ENCODE measurements at regions not wholly inside any gene's neighbourhood (a gene's known extent, or its start where the extent isn't known, plus 50 kb on each side); places are given as distances from the start of the nearest gene placed in this dataset.
A peak's percentile ranks its signal among the peaks of the same experiment; 100 is the strongest.

DNA sequence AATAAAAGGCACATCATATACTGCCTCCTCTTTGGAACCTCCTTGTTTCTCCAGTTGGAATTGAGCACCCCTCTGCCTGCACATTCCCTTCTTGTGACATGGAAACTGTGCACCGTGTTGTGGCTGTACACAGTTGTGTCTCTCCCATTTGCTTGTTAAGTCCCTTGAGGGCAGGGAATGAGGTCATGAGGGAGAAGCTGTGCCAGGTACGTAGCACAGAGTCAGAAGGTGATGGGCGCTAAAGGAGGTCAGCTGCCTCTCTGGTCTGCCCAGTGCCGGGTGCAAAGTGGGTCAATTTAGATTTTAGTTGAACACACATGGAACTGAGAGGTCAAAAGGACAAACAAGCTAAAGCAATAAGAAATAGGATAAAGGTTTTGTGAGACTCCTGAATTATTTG is 124.4 kb downstream of the FAM43A start:
- Histone ChIP-seq H3K27me3 (ENCODE audit: low read depth, low read length) (peaks cover 3% of the 10 kb centered on the region), H3K36me3 (ENCODE audit: control insufficient read depth in 1 of 2, insufficient read depth in 2 of 2, low read length in 2 of 2) (no peaks in the 10 kb centered on the region)

DNA sequence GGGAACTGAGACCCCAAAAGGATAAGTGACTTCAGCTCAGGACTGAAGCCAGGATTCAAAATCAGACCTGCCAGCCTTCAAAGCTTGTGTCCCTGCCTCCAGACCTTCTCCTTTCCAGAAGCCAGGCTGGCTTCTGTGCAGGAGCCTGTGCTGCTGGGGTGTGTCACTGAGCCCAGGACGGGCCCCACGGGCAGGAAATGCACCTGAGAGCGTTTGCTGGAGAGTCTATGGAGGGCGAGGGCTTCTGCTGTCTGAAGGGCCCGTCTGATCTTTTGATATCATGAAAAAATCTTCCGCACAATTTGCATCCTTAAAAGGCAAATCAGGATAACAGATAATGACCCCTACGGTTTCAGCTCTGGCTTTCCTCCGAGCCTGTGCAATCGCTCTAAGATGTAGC is 125.4 kb downstream of the FAM43A start:
- peaks cover 3% of the 10 kb centered on the region for H3K27me3 ChIP-seq (ENCODE audit: low read depth, low read length)
- no peaks in the 10 kb centered on the region for H3K4me1 ChIP-seq (ENCODE audit: control insufficient read depth in 1 of 2, insufficient read depth in 2 of 2, low read length in 2 of 2)
- no peak overlapping the region for H3K4me3 ChIP-seq (ENCODE audit: low read depth in 1 of 2, low read length in 2 of 2)
- no peaks in the 10 kb centered on the region for H3K36me3 ChIP-seq (ENCODE audit: control insufficient read depth in 1 of 2, insufficient read depth in 2 of 2, low read length in 2 of 2)
- H3K9me3 ChIP-seq (ENCODE audit: control insufficient read depth in 1 of 2, low read length in 2 of 2): no peaks in the 10 kb centered on the region
- no peak overlapping the region for H3K27ac ChIP-seq (ENCODE audit: low read length)

More for the DNA sequence above, 124.4 kb downstream of the FAM43A start:
- no peak overlapping the region for H3K4me3 ChIP-seq (ENCODE audit: low read depth in 1 of 2, low read length in 2 of 2)
- H3K27ac ChIP-seq (ENCODE audit: low read length): no peak overlapping the region
- H3K9me3 ChIP-seq (ENCODE audit: control insufficient read depth in 1 of 2, low read length in 2 of 2): no peaks in the 10 kb centered on the region
- no peaks in the 10 kb centered on the region for H3K4me1 ChIP-seq (ENCODE audit: control insufficient read depth in 1 of 2, insufficient read depth in 2 of 2, low read length in 2 of 2)

DNA sequence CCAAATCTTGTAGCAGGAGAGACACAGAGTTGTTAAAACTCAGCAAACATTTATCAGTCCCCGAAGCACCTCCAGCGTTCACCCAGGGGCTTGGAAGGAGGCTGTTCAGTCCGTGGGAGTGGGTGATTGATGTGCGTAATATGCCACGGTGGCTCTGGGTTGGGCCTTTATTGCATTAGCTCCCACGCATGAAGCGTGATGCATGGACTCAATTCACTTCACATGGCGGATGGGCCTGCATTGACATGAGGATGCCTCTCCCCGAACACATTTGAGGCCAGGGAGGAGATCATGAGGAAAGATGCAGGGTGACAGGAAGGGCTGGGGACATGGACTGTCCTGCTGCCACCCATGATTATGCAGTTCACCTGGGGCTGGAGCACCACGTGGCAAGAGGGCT is 126.5 kb downstream of the FAM43A start:
- no peaks in the 10 kb centered on the region for H3K27me3 ChIP-seq (ENCODE audit: low read depth, low read length)
- no peaks in the 10 kb centered on the region for H3K36me3 ChIP-seq (ENCODE audit: control insufficient read depth in 1 of 2, insufficient read depth in 2 of 2, low read length in 2 of 2)
- no peak overlapping the region for H3K27ac ChIP-seq (ENCODE audit: low read length)
- H3K9me3 ChIP-seq (ENCODE audit: control insufficient read depth in 1 of 2, low read length in 2 of 2): no peaks in the 10 kb centered on the region
- no peak overlapping the region for H3K4me3 ChIP-seq (ENCODE audit: low read depth in 1 of 2, low read length in 2 of 2)
- no peaks in the 10 kb centered on the region for H3K4me1 ChIP-seq (ENCODE audit: control insufficient read depth in 1 of 2, insufficient read depth in 2 of 2, low read length in 2 of 2)

DNA sequence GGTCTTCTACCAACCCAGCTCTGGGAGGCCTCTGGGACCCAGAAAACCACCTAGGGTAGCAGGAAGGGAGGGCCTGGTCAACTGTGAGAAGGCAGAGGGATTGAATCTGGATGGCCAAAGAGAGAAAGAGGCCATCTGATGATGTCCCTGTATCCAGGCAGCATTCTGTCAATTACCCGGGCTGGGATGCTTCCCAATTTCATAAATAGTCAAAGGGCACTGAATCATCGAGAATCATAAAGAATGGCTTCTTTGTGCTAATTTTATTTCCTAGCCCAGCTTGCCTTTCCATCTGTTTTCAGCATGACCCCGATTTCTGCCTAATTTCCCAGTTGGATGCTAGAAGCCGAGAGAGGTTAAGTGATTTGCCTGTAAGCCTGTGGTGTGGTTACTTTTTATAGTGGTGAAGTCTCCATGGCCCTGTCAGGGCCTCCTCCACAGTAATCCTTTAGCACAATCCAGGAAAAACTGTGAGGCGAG is 129.2 kb downstream of the FAM43A start:
- Histone ChIP-seq H3K27me3 (ENCODE audit: low read depth, low read length) (no peaks in the 10 kb centered on the region), H3K36me3 (ENCODE audit: control insufficient read depth in 1 of 2, insufficient read depth in 2 of 2, low read length in 2 of 2) (no peaks in the 10 kb centered on the region), H3K27ac (ENCODE audit: low read length) (peak overlapping the region; percentile 7), H3K4me3 (ENCODE audit: low read depth in 1 of 2, low read length in 2 of 2) (no peak overlapping the region), H3K9me3 (ENCODE audit: control insufficient read depth in 1 of 2, low read length in 2 of 2) (no peaks in the 10 kb centered on the region), H3K4me1 (ENCODE audit: control insufficient read depth in 1 of 2, insufficient read depth in 2 of 2, low read length in 2 of 2) (no peaks in the 10 kb centered on the region)

DNA sequence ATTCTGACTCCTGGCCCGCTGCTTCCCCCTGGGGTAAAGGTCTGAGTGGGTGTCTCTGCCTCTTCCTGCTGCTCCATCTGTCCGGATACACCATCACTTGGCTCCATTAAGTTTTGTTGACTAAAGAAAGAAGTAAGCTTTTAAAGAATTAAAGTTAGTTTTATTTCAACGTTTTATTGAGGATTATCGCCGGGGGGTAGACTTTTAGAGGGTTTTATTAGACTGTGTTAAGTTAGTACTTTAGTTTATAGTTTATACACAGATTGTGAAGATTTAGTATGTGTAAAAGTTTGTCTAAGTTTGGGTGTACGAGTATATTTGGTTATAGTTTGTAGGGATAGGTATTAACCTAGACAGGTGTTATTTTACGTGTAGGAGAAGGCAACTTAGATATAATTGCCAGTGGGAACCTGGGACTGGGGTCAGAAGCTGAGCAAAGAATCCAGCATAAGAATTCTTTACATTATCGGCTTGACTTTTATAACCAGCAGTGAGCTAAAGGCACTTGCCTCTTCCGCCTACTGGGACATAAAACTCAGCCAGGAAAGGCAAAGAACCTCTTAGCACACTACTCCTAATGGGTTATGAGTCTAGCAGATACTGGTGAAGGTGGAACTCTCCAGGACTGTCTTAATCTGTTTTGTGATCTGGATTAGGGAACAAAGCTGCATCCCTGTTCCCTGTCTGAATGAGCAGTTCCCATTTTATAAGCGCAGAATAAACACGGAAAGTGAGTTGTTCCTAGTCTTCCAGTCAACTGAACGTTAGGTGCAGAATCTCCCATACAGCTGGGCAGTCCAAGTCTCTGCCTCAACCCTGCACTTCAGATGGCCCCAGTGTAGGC is 131.3 kb downstream of the FAM43A start:
- Histone ChIP-seq H3K9me3 (ENCODE audit: control insufficient read depth in 1 of 2, low read length in 2 of 2) (no peaks in the 10 kb centered on the region), H3K4me3 (ENCODE audit: low read depth in 1 of 2, low read length in 2 of 2) (no peak overlapping the region), H3K27me3 (ENCODE audit: low read depth, low read length) (no peaks in the 10 kb centered on the region), H3K36me3 (ENCODE audit: control insufficient read depth in 1 of 2, insufficient read depth in 2 of 2, low read length in 2 of 2) (no peaks in the 10 kb centered on the region), H3K27ac (ENCODE audit: low read length) (no peak overlapping the region), H3K4me1 (ENCODE audit: control insufficient read depth in 1 of 2, insufficient read depth in 2 of 2, low read length in 2 of 2) (no peaks in the 10 kb centered on the region)

DNA sequence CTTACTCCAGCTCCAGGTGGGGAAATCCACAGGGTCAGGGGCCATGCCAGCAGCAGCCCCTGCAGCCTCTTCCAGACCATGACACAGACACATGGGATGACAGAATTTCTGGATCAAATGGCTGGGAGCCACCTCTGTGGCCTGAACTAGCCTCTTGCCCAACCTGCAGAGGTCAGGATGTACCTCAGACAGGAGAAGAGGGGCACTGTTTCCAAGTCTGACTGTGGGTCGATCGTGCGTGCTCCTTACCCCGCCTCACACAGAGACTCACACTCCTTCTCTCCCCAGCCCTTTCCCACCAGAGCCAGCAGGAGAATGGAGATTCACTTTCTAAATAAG is 131.9 kb downstream of the FAM43A start:
- H3K27me3 ChIP-seq (ENCODE audit: low read depth, low read length): no peaks in the 10 kb centered on the region

DNA sequence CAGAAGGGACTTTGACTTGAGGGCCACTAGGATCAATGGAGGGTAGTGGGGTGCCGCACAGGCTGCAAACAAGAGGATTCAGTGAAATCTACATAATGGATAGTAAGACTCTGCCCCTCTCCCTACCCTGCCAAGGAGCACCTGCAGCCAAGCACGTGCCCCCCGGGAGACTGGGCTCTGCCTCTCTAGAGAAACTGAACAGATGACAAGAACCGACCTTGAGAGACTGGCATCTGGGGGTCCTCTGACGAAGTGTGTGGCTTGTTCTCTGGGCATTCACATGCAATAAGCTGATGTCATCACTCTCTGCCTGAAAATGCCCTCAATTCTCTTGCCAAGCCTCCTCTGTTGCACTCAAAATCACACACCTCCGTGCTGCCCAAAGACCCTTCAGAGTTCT is 132.3 kb downstream of the FAM43A start:
- H3K36me3 ChIP-seq (ENCODE audit: control insufficient read depth in 1 of 2, insufficient read depth in 2 of 2, low read length in 2 of 2): no peaks in the 10 kb centered on the region
- H3K9me3 ChIP-seq (ENCODE audit: control insufficient read depth in 1 of 2, low read length in 2 of 2): no peaks in the 10 kb centered on the region
- no peaks in the 10 kb centered on the region for H3K4me1 ChIP-seq (ENCODE audit: control insufficient read depth in 1 of 2, insufficient read depth in 2 of 2, low read length in 2 of 2)
- no peaks in the 10 kb centered on the region for H3K27me3 ChIP-seq (ENCODE audit: low read depth, low read length)
- no peak overlapping the region for H3K27ac ChIP-seq (ENCODE audit: low read length)
- H3K4me3 ChIP-seq (ENCODE audit: low read depth in 1 of 2, low read length in 2 of 2): no peak overlapping the region

More for the DNA sequence above, 131.9 kb downstream of the FAM43A start:
- H3K36me3 ChIP-seq (ENCODE audit: control insufficient read depth in 1 of 2, insufficient read depth in 2 of 2, low read length in 2 of 2): no peaks in the 10 kb centered on the region
- H3K4me1 ChIP-seq (ENCODE audit: control insufficient read depth in 1 of 2, insufficient read depth in 2 of 2, low read length in 2 of 2): no peaks in the 10 kb centered on the region
- no peak overlapping the region for H3K4me3 ChIP-seq (ENCODE audit: low read depth in 1 of 2, low read length in 2 of 2)
- no peaks in the 10 kb centered on the region for H3K9me3 ChIP-seq (ENCODE audit: control insufficient read depth in 1 of 2, low read length in 2 of 2)
- H3K27ac ChIP-seq (ENCODE audit: low read length): no peak overlapping the region

DNA sequence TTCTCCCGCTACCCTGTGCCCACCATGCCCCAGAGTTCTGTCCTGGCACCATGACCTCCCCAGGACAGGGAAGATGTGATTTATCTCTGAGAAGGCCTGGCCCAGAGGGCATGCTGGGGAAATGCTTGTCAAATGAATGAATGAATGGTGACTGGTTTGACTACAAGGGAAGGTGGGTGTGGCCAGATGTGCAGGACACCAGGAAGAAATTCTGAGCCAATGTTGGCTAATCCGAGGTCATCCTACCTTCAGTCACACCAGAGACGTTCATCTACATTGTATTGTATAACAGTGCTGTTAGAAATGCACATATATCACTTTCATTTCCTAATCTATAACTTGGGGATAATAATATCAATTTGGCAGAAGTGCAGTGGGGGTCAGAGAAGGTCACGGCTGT is 138.4 kb downstream of the FAM43A start:
- H3K4me1 ChIP-seq (ENCODE audit: control insufficient read depth in 1 of 2, insufficient read depth in 2 of 2, low read length in 2 of 2): no peaks in the 10 kb centered on the region
- no peak overlapping the region for H3K27ac ChIP-seq (ENCODE audit: low read length)
- H3K27me3 ChIP-seq (ENCODE audit: low read depth, low read length): no peaks in the 10 kb centered on the region
- H3K4me3 ChIP-seq (ENCODE audit: low read depth in 1 of 2, low read length in 2 of 2): no peak overlapping the region
- H3K36me3 ChIP-seq (ENCODE audit: control insufficient read depth in 1 of 2, insufficient read depth in 2 of 2, low read length in 2 of 2): no peaks in the 10 kb centered on the region
- no peaks in the 10 kb centered on the region for H3K9me3 ChIP-seq (ENCODE audit: control insufficient read depth in 1 of 2, low read length in 2 of 2)

DNA sequence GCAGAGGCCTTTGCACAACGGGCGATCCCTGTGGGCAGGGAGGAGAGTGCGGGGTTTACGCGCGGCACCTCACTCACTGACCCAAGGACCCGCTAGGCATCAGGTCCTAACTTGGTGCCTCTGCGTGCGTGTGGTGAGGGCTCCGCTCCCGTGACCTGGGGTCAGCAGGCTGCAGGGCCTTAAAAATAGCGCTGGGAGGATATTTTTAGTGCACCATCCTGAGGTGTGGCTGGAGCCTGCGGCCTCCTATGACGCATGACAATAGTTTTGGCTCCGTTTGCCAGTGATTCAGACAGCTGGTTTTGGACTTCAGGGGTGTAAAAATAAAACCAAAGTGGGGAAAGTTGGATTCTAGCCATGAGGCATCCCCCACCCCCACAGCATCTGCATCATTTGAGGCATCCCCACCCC is 139.0 kb downstream of the FAM43A start:
- Histone ChIP-seq H3K36me3 (ENCODE audit: control insufficient read depth in 1 of 2, insufficient read depth in 2 of 2, low read length in 2 of 2) (no peaks in the 10 kb centered on the region), H3K4me3 (ENCODE audit: low read depth in 1 of 2, low read length in 2 of 2) (no peak overlapping the region), H3K27me3 (ENCODE audit: low read depth, low read length) (no peaks in the 10 kb centered on the region), H3K4me1 (ENCODE audit: control insufficient read depth in 1 of 2, insufficient read depth in 2 of 2, low read length in 2 of 2) (no peaks in the 10 kb centered on the region), H3K27ac (ENCODE audit: low read length) (no peak overlapping the region), H3K9me3 (ENCODE audit: control insufficient read depth in 1 of 2, low read length in 2 of 2) (no peaks in the 10 kb centered on the region)

DNA sequence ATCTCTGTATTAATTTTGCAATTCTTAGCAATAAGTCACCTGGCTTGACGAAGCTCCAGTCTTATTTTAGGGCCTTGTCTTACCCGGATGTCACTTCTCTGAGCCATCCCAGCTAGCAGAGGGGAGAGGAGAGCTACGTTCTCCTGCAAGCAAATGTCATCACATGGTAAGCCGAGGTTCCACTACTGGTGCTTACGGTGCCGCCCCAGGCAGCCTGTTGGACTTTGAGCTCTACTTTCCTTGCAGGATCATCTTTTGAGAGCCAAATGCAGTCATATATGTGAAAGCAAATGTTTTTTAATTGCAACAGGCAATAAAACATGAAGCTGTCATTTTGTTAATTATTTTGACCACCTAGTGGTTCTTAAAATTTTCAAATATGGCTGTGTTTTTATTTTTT is 140.9 kb downstream of the FAM43A start:
- H3K9me3 ChIP-seq (ENCODE audit: control insufficient read depth in 1 of 2, low read length in 2 of 2): no peaks in the 10 kb centered on the region
- H3K27ac ChIP-seq (ENCODE audit: low read length): no peak overlapping the region
- H3K36me3 ChIP-seq (ENCODE audit: control insufficient read depth in 1 of 2, insufficient read depth in 2 of 2, low read length in 2 of 2): no peaks in the 10 kb centered on the region
- H3K27me3 ChIP-seq (ENCODE audit: low read depth, low read length): no peaks in the 10 kb centered on the region
- no peaks in the 10 kb centered on the region for H3K4me1 ChIP-seq (ENCODE audit: control insufficient read depth in 1 of 2, insufficient read depth in 2 of 2, low read length in 2 of 2)
- H3K4me3 ChIP-seq (ENCODE audit: low read depth in 1 of 2, low read length in 2 of 2): no peak overlapping the region

DNA sequence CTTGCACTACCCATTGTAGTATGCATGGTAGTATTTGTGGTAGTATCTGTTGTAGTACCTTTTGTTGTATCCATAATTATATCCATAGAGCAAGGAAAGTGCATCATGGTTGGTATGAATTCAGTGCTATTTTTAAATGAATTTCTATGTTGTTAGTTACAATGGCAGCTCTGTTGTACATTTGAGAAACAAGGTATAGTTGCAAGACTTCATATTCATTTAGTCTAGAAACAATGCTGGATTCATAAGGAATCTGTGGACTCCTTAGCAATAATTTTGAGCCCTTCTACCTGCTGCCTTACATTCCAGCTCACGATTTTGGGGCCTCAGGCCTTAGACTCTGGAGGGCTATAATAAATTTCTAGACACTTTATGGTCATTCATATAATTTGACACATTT is 141.8 kb downstream of the FAM43A start:
- no peaks in the 10 kb centered on the region for H3K4me1 ChIP-seq (ENCODE audit: control insufficient read depth in 1 of 2, insufficient read depth in 2 of 2, low read length in 2 of 2)
- H3K4me3 ChIP-seq (ENCODE audit: low read depth in 1 of 2, low read length in 2 of 2): no peak overlapping the region
- H3K9me3 ChIP-seq (ENCODE audit: control insufficient read depth in 1 of 2, low read length in 2 of 2): no peaks in the 10 kb centered on the region
- H3K27ac ChIP-seq (ENCODE audit: low read length): no peak overlapping the region
- H3K27me3 ChIP-seq (ENCODE audit: low read depth, low read length): no peaks in the 10 kb centered on the region
- no peaks in the 10 kb centered on the region for H3K36me3 ChIP-seq (ENCODE audit: control insufficient read depth in 1 of 2, insufficient read depth in 2 of 2, low read length in 2 of 2)

DNA sequence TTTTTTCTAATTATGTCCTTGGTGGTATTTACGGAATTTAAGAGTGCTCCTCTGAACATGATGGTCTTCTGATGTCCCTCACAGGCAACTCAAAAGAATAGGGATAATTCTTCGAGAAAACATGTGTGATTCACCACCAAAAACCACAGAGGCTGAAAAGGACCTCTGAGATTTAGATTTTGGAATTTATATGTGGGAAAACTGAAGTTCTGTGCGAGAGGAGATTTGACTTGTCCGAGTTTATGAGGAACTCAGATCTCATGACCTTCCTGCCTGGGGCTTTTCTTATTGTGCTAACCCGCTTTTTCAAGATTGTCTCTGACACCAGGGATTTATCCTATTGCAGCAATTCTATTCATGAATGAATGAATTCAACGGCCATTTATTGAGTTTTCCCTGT is 142.4 kb downstream of the FAM43A start:
- H3K36me3 ChIP-seq (ENCODE audit: control insufficient read depth in 1 of 2, insufficient read depth in 2 of 2, low read length in 2 of 2): no peaks in the 10 kb centered on the region
- H3K4me3 ChIP-seq (ENCODE audit: low read depth in 1 of 2, low read length in 2 of 2): no peak overlapping the region
- no peaks in the 10 kb centered on the region for H3K4me1 ChIP-seq (ENCODE audit: control insufficient read depth in 1 of 2, insufficient read depth in 2 of 2, low read length in 2 of 2)
- H3K9me3 ChIP-seq (ENCODE audit: control insufficient read depth in 1 of 2, low read length in 2 of 2): no peaks in the 10 kb centered on the region
- no peaks in the 10 kb centered on the region for H3K27me3 ChIP-seq (ENCODE audit: low read depth, low read length)
- no peak overlapping the region for H3K27ac ChIP-seq (ENCODE audit: low read length)

All from muscle layer of duodenum (tissue), 2 donors.